OCI-M2 (cell line): ENCODE measurements at regions not wholly inside any gene's neighbourhood (a gene's known extent, or its start where the extent isn't known, plus 50 kb on each side); places are given as distances from the start of the nearest gene placed in this dataset.
"Not testable (repeated sequence)": the region's sequence is repeated elsewhere in the genome, so short reads cannot be mapped to it uniquely, and the experiment has no call there.

ENCODE experiments used
- DNase-seq: peaks from one replicate; lab custom pipeline; 2025; ENCODE audit not compliant: unreplicated experiment; lab: John Stamatoyannopoulos, UW

- no peak for DNase-seq
These were observed 139.7 kb upstream of the PCGF5 start for GRCh38 chr10:91080776-91081175.

GRCh38 chr10:91082447-91082846, 138.0 kb upstream of the PCGF5 start:
- no peak for DNase-seq

- DNase-seq = no peak
These were observed 131.9 kb upstream of the PCGF5 start for GRCh38 chr10:91088300-91089140.

GRCh38 chr10:91090761-91091529, 129.5 kb upstream of the PCGF5 start:
- DNase-seq = no peak

GRCh38 chr10:91091780-91092179, 128.7 kb upstream of the PCGF5 start:
- no peak for DNase-seq

- no peak for DNase-seq
These were observed 124.2 kb upstream of the PCGF5 start for GRCh38 chr10:91096274-91096673.

DNA sequence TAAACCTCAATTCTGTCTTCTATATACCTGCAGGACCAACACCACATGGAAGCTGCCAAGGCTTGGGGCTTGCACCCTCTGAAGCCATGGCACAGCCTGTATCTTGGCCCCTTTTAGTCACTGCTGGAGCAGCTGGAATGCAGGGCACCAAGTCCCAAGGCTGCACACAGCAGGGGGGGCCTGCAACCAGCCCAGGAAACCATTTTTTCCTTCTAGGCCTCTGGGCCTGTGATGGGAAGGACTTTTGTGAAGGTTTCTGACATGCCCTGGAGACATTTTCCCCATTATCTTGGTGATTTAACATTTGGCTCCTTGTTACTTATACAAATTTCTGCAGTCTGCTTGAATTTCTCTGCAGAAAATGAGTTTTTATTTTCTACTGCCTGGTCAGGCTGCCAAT, 123.2 kb upstream of the PCGF5 start:
- DNase-seq = no peak

GRCh38 chr10:91098021-91098420, 122.4 kb upstream of the PCGF5 start:
- not testable (repeated sequence) for DNase-seq

- DNase-seq = peak; percentile 72
These were observed 116.9 kb upstream of the PCGF5 start for GRCh38 chr10:91103384-91104192.

GRCh38 chr10:91104193-91105041, 116.0 kb upstream of the PCGF5 start:
- no peak for DNase-seq

DNA sequence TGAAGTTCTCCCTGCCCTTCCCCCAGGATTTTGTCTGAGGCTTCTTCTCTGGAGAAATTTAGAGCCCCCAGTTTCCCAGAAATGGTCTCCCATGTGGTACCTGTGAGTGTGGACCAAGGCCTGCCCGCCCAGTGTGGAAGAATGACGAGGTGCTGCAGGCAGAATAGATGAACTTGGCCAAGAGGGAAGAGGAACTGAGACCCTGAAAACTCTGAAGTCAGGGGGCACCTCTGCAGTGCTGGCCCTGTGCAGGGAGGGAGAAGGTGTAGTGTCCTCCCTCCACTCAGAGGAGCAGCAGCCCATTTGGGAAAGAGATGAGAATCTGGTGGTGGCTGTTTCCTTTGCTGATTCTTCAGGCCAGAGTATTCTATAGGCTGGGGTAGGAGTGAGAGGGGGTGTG, 115.2 kb upstream of the PCGF5 start:
- DNase-seq = no peak

- DNase-seq = no peak
These were observed 111.6 kb upstream of the PCGF5 start for GRCh38 chr10:91108820-91109219.

- DNase-seq = no peak
These were observed 109.4 kb upstream of the PCGF5 start for GRCh38 chr10:91111060-91111459.

GRCh38 chr10:91115618-91116390, 104.7 kb upstream of the PCGF5 start:
- DNase-seq = no peak

- DNase-seq = no peak
These were observed 103.0 kb upstream of the PCGF5 start for GRCh38 chr10:91117505-91117904.

DNA sequence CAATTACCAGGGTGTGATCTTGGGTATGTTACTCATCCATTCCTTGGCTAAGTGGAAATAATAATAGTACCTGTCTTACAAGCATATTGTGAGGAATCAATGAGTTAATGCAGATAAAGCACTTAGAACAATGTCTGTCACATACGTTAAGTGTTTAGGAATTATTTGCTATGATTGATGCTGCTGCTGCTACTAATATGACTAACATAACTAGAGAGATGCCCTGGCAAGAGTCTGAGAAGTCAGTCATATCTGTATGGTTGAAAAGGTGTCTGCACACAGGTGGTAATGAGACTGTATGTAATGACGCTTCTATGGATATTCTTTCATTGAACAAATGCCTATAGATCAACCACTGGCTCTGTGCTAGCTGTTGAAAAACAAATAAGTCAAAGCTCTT, 100.1 kb upstream of the PCGF5 start:
- DNase-seq = no peak

DNA sequence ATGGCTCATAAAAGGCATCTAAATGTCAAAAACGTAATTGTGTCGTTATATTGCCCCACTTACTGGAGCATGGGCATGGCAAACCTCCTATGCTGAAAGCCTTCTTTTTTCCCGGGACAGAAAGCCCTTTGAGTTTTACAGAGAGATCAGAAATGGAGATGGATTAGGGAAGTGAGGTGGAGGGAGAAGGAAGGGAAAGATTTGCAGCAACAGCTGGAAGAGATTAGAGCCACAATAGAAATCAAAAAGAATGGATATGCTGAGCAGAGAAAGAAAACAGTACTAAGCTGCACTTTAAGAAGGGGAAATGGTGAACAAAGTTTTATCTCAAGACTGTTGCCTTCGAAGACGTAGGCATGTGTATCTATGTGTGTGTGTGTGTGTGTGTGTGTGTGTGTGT, 97.2 kb upstream of the PCGF5 start:
- no peak for DNase-seq

- DNase-seq = no peak
These were observed 96.4 kb upstream of the PCGF5 start for GRCh38 chr10:91124016-91124415.

GRCh38 chr10:91126471-91126870, 94.0 kb upstream of the PCGF5 start:
- no peak for DNase-seq
